Activated CD4-positive, alpha-beta T cell treated with anti-CD3 and anti-CD28 coated beads, Interleukin-10, Interleukin-2, amounts not matched to agents 100 ng/mL and 50 ng/mL, durations not matched to agents 16 hours and 8 hours (primary cell): ENCODE measurements at regions not wholly inside any gene's neighbourhood (a gene's known extent, or its start where the extent isn't known, plus 50 kb on each side); places are given as distances from the start of the nearest gene placed in this dataset.

ENCODE experiments used
- DNase-seq: peaks from one replicate; pipeline ENCODE4 v3.0.0-alpha.2; 2020

DNA sequence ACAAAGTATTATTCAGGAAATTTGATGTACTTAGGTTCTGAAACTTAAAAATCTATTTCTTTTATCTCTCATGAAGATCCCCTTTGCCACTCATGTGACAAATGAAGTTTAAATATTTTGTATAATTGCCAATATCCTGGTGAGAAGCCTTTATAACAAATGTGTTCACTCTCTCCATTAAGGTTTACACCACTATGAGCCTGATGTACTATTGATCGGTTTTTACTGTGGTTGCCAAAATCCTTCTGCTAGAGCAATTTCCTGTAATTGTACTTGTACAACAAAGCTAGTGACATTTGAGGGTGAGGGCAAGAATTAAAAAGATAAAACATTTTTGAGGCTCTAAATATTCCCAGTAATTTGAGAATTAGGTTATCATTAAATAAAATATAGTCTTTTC, 222.3 kb upstream of the CDH19 start:
- no peak for DNase-seq

DNA sequence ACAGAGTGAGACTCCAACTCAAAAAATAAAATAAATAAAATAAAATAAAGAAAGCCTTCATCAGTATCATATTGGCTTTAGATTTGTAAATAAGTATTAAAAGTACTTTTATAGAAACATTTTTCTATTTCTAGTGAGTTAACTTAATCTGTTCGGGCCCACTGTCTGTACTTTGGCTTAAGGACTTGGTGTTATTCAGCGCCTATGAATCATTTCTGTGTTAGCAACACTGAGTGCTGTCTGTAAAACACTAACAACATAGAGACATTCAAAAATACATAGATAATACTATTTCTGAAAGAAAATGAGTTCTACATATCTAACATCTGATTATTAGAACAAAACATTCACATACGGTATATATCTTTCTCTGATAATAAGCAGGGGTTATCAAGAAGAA, 221.5 kb upstream of the CDH19 start:
- no peak for DNase-seq

DNA sequence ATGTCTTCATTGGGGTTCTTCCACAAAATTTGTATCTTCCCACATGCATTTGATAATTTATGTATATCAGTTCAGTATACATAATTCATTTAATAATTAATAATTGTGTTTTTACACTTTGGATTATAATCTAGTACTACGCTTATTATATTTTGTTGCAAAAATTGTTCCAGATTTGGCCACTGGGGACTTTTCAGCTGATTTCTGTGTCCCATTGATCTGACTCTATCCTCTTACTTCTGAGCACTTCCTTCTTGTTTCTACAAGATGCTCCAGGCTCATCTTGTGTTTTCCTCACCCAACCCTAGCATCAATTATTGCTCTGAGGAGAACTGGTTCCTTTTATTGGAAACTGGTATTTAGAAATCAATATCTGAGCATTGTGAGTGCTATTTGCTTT, 215.3 kb upstream of the CDH19 start:
- DNase-seq = no peak

DNA sequence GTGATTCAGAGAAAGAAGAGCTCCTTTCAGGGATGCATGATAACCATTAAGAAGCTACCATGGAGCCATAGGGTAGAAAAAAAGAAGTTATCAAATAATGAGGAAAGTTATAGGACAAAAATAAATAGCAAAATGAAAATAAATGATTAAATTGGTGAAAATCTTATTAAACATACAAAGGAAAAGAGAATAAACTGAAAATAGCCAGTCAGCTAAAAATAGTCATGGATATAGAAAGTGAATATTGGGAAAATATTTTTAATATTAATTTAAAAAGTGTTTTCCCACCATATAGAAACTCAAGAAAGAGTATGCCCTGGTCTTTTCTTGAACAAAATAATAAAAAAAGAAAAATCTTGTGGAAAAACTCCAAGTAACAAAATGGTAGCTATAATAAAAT, 209.2 kb upstream of the CDH19 start:
- no peak for DNase-seq

DNA sequence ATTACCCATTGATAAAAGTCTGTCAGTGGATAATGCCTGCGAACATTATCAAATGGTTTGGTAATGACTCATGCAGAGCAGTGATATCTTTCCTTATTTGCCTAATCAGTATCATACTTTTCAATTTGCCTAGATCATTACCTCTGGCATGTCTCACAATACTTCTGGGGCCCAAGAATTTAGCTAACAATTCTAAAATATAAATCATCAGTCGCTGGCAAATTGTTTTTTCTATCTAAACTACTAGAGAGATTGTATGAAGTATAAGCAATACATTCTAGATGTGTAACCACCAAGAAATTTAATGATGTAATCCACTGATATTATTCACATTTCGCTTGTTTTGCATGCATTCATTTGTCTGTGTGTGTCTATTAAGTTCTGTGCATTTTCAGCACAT, 191.2 kb upstream of the CDH19 start:
- DNase-seq = no peak

DNA sequence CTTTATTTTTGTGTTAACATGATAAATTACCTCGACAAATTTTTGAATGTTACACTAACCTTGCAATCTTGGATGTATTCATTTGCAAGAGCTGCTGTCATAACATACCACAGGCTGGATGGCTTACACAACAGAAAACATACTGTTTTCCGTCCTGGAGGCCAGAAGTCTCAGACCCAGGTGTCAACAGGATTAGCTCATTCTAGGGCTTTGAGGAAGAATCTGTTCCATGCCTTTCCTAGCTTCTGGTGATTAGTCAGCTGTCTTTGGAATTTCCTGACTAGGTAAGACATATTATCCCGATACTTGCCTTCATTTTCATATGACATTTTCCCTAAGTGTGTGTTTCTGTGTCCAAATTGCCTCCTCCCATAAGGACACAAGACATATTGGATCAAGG, 188.6 kb upstream of the CDH19 start:
- no peak for DNase-seq

GRCh38 chr18:66780609-66781008, 176.7 kb upstream of the CDH19 start:
- DNase-seq = no peak

GRCh38 chr18:66778048-66778447, 174.2 kb upstream of the CDH19 start:
- DNase-seq = no peak

DNA sequence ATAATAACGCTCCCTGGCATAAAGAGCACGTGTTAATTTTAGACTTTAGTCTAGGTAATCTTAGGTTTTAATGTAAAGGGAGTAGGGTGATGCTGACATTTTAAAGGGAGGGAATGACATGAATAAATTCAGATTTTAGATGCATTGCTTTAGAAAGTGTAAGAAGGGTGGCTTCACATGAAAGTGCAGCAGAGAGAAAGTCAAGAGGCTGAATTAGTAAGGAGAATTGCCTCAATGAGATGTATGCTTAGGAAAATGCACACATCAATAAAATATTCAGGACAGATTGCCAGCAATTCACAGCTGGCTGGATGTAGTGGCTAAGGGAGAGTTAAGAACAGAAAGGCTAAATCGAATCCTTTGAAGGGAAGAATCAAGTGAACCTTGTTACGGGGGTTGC, 165.5 kb upstream of the CDH19 start:
- no peak for DNase-seq

GRCh38 chr18:66764230-66764629, 160.3 kb upstream of the CDH19 start:
- no peak for DNase-seq

DNA sequence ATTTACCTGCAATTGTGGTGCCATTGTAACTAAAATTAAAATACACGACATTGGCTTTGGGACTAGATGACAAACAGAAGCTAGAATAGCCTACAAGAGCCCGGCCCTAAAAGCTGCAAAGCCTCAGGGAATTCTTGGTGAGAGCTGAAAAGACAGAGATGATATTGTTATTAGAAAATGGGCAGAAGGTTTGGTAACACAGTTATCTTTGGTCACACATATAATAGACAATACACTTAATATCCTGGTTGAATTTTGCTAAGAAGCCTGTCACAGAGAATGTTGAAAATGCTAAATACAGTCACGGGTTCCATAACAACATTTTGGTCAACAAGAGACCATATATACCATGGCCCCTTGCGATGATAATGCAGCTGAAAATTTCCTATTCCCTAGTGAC, 157.3 kb upstream of the CDH19 start:
- DNase-seq = no peak

GRCh38 chr18:66760559-66760958, 156.7 kb upstream of the CDH19 start:
- DNase-seq = no peak

DNA sequence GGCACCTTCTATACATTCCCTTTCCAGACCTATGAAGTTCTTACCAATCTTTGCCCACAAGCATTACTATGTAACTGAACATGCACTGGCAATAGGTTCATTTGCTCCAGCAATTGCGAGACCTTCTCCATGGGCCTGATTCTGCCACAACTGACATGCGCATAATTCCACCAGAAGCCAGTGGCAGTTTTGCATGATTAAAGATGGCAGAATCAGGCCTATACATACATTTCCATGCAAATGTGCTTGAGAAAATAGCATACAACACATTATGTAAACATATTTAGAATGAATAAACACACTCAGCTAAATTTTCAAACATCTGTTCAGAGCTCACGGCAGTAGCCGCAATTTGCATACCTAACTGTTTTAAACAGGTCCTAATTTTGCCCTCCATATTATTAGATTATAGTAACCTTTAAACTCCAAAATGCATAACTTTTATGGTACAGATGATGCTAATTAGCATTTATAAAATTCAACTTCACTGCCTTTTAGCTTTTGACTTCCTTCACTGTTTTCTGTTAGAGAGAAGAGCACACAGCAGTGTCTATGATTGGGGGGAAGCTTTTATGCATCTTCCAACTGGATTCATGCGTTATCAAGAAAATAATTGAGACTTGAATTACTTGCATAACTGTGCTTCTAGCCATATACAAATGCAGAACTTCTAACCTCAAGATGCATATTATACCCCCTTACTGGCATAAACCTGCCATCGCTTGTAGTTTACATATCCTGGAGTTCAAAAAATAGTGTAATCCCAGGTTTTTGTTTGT, 155.3 kb upstream of the CDH19 start:
- no peak for DNase-seq

DNA sequence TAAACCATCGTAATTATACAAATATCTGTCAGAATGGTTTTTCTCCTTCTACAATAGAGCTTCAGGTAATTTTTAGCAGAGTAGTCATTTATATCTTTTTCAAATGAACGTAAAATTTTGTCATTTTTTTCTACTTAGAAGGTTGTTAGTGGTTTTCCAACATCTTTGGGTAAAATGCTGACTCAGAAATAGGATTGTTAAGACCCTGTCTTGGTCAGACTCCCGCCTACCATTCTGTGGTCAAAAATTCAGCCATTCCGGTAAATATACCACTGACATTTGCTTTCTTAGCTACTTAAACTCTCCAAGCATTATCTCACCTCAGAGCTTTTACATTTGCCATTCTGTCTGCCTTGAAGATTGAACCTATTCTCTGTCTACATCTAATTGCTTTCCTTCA, 154.1 kb upstream of the CDH19 start:
- no peak for DNase-seq

DNA sequence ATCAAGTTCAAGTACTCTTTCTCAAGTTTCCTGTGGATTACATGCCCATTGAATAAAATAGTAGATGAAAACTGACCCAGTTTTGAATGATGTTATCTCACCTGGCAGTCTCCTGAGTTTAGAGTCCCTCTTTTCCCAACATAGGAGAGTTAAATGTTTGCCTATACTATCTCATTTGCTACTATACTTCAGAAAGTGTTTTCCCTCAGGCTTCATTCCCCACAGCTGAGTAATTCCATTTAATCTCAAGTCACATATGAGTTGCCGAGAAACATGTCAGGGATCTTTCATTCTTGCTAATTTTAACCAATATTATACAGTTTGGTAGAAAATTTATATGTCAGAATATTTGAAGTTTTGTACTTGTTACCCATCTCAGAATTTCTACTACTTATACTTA, 150.4 kb upstream of the CDH19 start:
- DNase-seq = no peak

- DNase-seq = no peak
Observed at GRCh38 chr18:66752733-66753132, 148.8 kb upstream of the CDH19 start.

DNA sequence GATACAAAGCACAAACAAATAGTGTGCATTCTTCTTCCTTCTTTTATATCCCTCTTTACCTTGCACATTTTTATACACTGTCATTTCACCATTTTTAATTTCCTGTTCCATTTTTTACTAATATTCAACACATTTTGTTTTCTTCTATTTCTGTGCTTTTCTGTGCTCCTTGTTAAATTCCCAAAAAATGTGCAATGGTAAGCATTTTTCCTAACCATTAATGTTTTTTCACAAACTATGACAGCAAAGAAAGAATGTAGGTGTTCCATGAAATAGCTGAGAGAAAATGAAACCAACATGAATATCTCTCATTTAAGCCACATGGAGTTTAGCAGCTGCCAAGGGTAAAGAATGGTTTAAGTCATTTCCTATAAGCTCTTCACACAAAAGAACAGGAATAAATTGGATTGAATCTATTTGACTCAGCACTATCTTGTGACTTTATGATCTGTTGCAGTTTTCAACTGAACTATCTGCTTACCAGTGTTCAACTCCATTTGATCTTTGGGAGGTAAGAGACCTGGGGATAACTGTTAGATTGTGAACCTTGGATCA, 145.7 kb upstream of the CDH19 start:
- DNase-seq = no peak

DNA sequence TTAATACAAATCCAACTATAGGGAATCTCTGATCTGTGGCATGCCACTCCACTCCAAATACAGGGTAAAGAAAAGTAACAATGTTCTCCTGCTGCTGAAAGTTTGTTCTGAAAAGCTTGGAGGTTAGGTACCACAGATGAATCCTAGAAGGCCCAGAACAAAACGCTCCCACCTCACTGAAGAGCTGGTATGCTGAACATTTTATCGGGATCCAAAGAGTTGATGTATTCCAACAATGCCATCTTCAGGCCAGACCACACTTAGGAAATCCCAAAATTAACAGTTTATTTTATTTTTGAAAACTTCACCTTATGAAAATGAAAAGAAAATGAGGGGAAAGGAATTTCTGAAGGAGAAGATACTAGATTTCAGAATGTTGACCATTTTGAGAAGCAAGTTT, 145.1 kb upstream of the CDH19 start:
- DNase-seq = no peak

GRCh38 chr18:66742832-66743231, 138.9 kb upstream of the CDH19 start:
- DNase-seq = no peak

DNA sequence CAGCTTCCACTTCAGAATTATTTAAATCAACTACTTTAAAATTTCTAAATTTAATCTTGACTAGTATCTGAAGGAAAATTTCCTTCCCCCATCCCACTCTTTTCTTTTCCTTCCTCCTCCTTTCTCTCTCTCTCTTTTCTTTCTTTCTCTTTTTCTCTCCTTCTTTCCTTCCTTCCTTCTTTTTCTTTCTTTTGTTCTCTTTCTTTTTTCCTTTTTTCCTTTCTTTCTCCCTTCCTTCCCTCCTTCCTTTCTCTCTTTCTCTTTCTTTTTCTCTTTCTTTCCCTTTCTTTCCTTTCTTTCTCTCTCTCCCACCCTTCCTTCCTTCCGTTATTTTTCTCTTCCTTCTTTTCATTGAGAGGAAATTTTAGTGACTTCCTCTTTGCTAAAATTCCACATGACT, 132.0 kb upstream of the CDH19 start:
- DNase-seq = no peak

DNA sequence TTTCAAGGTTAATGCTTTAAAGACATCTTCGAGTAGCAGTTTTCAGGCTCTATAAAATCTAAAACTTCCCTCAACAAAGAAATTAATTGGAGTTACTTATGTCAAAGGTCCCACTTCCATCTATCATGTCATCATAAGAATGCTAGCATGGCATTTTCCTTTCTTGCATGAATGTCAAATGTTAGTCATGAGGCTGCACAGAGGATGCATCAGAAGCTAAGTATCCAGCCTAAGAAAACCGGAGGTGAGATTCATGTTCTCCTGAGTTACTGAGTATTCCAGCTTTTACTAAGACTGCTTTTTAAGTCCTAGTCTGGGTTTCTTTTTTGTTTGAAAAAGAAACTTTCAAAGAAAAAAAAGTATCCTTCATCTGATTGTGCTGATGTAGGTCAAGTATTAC, 130.6 kb upstream of the CDH19 start:
- DNase-seq = no peak

DNA sequence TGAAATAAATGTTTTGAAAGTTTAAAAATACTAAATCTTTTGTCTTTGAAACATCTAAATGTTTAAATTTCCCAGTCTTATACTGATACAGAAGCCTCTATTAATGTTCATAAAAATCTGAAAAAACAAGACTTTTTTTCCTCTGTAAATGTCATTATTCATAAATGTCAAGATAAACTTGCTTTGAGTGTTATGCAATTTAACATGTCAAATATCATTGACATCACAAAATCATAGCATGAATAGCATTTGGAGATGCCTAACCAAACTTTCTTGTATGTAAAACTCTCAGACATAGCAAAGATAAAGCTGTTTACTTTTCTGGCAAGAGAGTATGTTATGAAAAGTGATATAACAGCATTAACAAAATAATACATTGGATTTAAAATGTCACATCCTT, 128.0 kb upstream of the CDH19 start:
- DNase-seq = no peak

- DNase-seq = no peak
Observed at GRCh38 chr18:66729442-66730239, 125.8 kb upstream of the CDH19 start.

DNA sequence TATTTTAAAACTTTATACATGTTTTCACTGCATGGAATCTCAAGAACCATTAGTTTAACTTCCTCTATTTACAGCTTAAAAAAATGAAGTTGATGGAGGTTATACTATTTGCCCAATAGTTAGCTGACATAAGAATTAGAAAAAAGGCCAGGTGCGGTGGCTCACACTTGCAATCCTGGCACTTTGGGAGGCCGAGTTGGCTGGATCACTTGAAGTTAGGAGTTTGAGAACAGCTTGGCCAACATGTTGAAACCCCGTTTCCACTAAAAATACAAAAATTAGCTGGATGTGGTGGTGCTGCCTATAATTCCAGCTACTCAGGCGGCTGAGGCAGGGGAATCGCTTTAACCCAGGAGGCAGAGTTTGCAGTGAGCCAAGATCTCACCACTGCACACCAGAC, 125.1 kb upstream of the CDH19 start:
- DNase-seq = no peak
